ENCODE measurements at regions not wholly inside any gene's neighbourhood (a gene's known extent, or its start where the extent isn't known, plus 50 kb on each side); places are given as distances from the start of the nearest gene placed in this dataset.

DNA sequence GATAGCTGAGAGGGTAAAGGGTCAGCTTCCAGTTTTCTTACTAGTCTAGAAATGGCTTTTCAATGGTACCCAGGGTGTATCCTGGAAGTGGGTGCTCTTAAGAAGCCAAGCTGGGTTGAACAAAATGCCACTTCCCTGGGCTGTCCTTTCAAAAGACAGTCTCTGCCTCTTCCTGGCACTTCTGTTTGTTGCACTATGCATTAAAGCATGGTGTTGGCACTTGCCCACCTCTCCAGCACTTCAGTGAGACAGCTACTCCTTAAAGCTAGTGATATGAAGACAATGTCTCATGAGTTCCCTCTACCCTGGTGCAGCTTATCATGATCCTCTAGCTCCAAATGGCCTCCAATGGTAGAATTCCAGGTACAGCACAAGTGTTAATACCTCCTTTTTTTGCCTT, 74.3 kb upstream of the IGFBP5 start:
- H3K4me1 ChIP-seq (ENCODE audit: control insufficient read depth in 1 of 2, low read depth in 2 of 2) = peaks cover under 1 to 28% of the 10 kb centered on the region in 2 donors
- no peaks in the 10 kb centered on the region for H3K9me3 ChIP-seq
- H3K27ac ChIP-seq = no peak overlapping the region
- no peaks in the 10 kb centered on the region for H3K36me3 ChIP-seq
- no peak for ATAC-seq (ENCODE audit: insufficient number of reproducible peaks, low FRiP score, low read depth)
- TF ChIP-seq, protein P1, sequence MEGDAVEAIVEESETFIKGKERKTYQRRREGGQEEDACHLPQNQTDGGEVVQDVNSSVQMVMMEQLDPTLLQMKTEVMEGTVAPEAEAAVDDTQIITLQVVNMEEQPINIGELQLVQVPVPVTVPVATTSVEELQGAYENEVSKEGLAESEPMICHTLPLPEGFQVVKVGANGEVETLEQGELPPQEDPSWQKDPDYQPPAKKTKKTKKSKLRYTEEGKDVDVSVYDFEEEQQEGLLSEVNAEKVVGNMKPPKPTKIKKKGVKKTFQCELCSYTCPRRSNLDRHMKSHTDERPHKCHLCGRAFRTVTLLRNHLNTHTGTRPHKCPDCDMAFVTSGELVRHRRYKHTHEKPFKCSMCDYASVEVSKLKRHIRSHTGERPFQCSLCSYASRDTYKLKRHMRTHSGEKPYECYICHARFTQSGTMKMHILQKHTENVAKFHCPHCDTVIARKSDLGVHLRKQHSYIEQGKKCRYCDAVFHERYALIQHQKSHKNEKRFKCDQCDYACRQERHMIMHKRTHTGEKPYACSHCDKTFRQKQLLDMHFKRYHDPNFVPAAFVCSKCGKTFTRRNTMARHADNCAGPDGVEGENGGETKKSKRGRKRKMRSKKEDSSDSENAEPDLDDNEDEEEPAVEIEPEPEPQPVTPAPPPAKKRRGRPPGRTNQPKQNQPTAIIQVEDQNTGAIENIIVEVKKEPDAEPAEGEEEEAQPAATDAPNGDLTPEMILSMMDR (IDR thresholded peaks at IDR 0.05) = no peak
- no peak overlapping the region for H3K4me3 ChIP-seq
- H3K27me3 ChIP-seq (replicated peaks; ENCODE audit: insufficient read depth) = no peaks in the 10 kb centered on the region
- DNase-seq (ENCODE audit: low spot score) = no peak

DNA sequence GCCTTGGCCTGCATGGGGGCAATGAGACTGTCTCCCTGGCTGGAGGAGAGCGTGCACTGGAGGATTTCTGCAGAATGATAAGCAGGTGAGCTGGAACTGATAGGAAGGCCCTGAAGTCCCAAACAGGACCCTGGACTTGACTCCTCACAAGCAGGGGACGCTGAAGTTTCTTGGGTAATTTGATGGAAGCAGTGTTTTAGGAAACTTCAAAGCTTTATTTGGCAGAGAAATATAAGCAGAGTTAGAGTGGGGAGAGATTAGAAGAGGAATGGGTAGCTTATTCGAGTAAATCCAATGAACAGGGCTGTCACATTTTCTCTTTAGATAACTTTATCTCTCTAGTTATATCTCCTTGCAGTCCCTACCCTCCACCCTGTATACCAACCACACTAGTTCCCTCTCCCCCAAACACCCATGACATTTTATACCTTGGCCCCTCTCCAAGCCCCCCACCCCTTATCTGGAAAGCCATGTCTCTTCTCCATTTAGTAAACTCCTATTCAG, 73.6 kb upstream of the IGFBP5 start:
- TF ChIP-seq, protein P1 (IDR thresholded peaks at IDR 0.05) = no peak
- ATAC-seq (ENCODE audit: insufficient number of reproducible peaks, low FRiP score, low read depth) = no peak
- H3K27ac ChIP-seq = no peak overlapping the region
- peaks cover 0 to 21% of the 10 kb centered on the region in 2 donors for H3K4me1 ChIP-seq (ENCODE audit: control insufficient read depth in 1 of 2, low read depth in 2 of 2)
- no peaks in the 10 kb centered on the region for H3K27me3 ChIP-seq (replicated peaks; ENCODE audit: insufficient read depth)
- no peaks in the 10 kb centered on the region for H3K9me3 ChIP-seq
- no peaks in the 10 kb centered on the region for H3K36me3 ChIP-seq
- no peak for DNase-seq (ENCODE audit: low spot score)
- H3K4me3 ChIP-seq = no peak overlapping the region

GRCh38 chr2:216765761-216766262, 70.5 kb upstream of the IGFBP5 start:
- no peak for DNase-seq (ENCODE audit: low spot score)
- no peaks in the 10 kb centered on the region for H3K27me3 ChIP-seq (replicated peaks; ENCODE audit: insufficient read depth)
- H3K9me3 ChIP-seq = no peaks in the 10 kb centered on the region
- no peak overlapping the region for H3K27ac ChIP-seq
- TF ChIP-seq, protein P1 (IDR thresholded peaks at IDR 0.05) = no peak
- ATAC-seq (ENCODE audit: insufficient number of reproducible peaks, low FRiP score, low read depth) = no peak
- H3K36me3 ChIP-seq = no peaks in the 10 kb centered on the region
- H3K4me3 ChIP-seq = no peak overlapping the region
- peaks cover 3 to 11% of the 10 kb centered on the region in 2 donors for H3K4me1 ChIP-seq (ENCODE audit: control insufficient read depth in 1 of 2, low read depth in 2 of 2)

DNA sequence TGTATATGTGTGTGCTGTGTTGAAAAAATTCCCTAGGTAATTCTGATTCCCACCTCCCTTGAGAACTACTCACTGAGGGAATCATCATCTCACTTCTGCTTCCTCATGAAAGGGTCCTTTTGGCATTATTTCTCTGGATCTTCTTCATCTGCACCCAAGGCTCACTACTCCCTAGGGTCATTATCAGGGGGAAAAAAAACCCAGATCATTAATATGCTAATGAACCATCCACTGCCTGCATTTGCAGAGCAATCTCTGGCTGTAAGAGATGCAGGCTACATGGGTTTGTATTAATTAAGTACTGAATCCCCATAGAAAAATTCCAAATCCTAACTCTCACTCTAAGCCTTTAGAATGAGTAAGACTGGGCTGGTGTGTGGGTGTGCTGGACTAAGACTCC, 68.0 kb upstream of the IGFBP5 start:
- Histone ChIP-seq H3K36me3 (no peaks in the 10 kb centered on the region), H3K4me1 (ENCODE audit: control insufficient read depth in 1 of 2, low read depth in 2 of 2) (peaks cover 3 to 11% of the 10 kb centered on the region in 2 donors), H3K27ac (no peak overlapping the region), H3K4me3 (no peak overlapping the region), H3K27me3 (replicated peaks; ENCODE audit: insufficient read depth) (no peaks in the 10 kb centered on the region), H3K9me3 (no peaks in the 10 kb centered on the region)
- DNase-seq (ENCODE audit: low spot score) = no peak
- no peak for ATAC-seq (ENCODE audit: insufficient number of reproducible peaks, low FRiP score, low read depth)
- TF ChIP-seq, protein P1 (IDR thresholded peaks at IDR 0.05) = no peak

GRCh38 chr2:216761809-216762208, 66.5 kb upstream of the IGFBP5 start:
- Histone ChIP-seq H3K4me3 (no peak overlapping the region), H3K4me1 (ENCODE audit: control insufficient read depth in 1 of 2, low read depth in 2 of 2) (peaks cover 3 to 15% of the 10 kb centered on the region in 2 donors), H3K27me3 (replicated peaks; ENCODE audit: insufficient read depth) (no peaks in the 10 kb centered on the region), H3K27ac (no peak overlapping the region), H3K9me3 (no peaks in the 10 kb centered on the region), H3K36me3 (no peaks in the 10 kb centered on the region)
- DNase-seq (ENCODE audit: low spot score) (no peak), ATAC-seq (ENCODE audit: insufficient number of reproducible peaks, low FRiP score, low read depth) (no peak)
- TF ChIP-seq, protein P1 (IDR thresholded peaks at IDR 0.05) = no peak

All from thoracic aorta (tissue), 2 donors.